ENCODE measurements at regions not wholly inside any gene's neighbourhood (a gene's known extent, or its start where the extent isn't known, plus 50 kb on each side); places are given as distances from the start of the nearest gene placed in this dataset.

- Mint-ChIP-seq H3K27ac (no peak overlapping the region), H3K4me3 (no peak overlapping the region), H3K9me3 (no peaks in the 10 kb centered on the region), H3K36me3 (no peaks in the 10 kb centered on the region), H3K4me1 (peaks cover 2% of the 10 kb centered on the region), H3K27me3 (ENCODE audit: low read depth in 3 of 3) (peaks cover 0 to 2% (median 1%) of the 10 kb centered on the region in 3 donors)
- no peaks in the 10 kb centered on the region for H3K4me1 ChIP-seq (ENCODE audit: control insufficient read depth in 1 of 2, insufficient read depth in 2 of 2, low read length in 2 of 2)
- H3K27ac ChIP-seq (ENCODE audit: low read depth in 1 of 2, low read length in 2 of 2) = no peak overlapping the region
- H2AFZ ChIP-seq (ENCODE audit: insufficient read depth, low read depth, low read length, poor library complexity, severe bottlenecking) = no peak overlapping the region
- no peak overlapping the region for H3K4me2 ChIP-seq (replicated peaks; ENCODE audit: extremely low read depth, low read length, poor library complexity, severe bottlenecking)
- no peak overlapping the region for H3K4me3 ChIP-seq (replicated peaks in 1 of 3; ENCODE audit: low read depth in 2 of 3, low read length in 3 of 3)
- no peaks in the 10 kb centered on the region for H3K9me3 ChIP-seq (replicated peaks in 1 of 2; ENCODE audit: control insufficient read depth in 1 of 2, insufficient read depth in 1 of 2, low read length in 2 of 2)
- no peaks in the 10 kb centered on the region for H3K36me3 ChIP-seq (replicated peaks in 1 of 2; ENCODE audit: control insufficient read depth in 1 of 2, insufficient read depth in 2 of 2, low read length in 2 of 2)
- DNase-seq = no peak
- WGBS (ENCODE audit: insufficient coverage) = no CpG with 5 or more reads among the region's 4 CpGs
- H3K9ac ChIP-seq (ENCODE audit: insufficient read depth, low read length, poor library complexity, severe bottlenecking) = no peak overlapping the region
- no peaks in the 10 kb centered on the region for H4K20me1 ChIP-seq (ENCODE audit: insufficient read depth, low read length)
- H3K27me3 ChIP-seq (ENCODE audit: control insufficient read depth in 2 of 2, insufficient read depth in 2 of 2, low read length in 2 of 2) = no peaks in the 10 kb centered on the region
- TF ChIP-seq, protein P1, sequence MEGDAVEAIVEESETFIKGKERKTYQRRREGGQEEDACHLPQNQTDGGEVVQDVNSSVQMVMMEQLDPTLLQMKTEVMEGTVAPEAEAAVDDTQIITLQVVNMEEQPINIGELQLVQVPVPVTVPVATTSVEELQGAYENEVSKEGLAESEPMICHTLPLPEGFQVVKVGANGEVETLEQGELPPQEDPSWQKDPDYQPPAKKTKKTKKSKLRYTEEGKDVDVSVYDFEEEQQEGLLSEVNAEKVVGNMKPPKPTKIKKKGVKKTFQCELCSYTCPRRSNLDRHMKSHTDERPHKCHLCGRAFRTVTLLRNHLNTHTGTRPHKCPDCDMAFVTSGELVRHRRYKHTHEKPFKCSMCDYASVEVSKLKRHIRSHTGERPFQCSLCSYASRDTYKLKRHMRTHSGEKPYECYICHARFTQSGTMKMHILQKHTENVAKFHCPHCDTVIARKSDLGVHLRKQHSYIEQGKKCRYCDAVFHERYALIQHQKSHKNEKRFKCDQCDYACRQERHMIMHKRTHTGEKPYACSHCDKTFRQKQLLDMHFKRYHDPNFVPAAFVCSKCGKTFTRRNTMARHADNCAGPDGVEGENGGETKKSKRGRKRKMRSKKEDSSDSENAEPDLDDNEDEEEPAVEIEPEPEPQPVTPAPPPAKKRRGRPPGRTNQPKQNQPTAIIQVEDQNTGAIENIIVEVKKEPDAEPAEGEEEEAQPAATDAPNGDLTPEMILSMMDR (IDR thresholded peaks at IDR 0.05) = no peak
- H3K79me2 ChIP-seq (ENCODE audit: insufficient read depth, low read length) = no peaks in the 10 kb centered on the region
- intact Hi-C loops (cut with micrococcal nuclease) = no loop called here
Observed at GRCh38 chr3:125652349-125652748, 57.1 kb upstream of the OSBPL11 start.

DNA sequence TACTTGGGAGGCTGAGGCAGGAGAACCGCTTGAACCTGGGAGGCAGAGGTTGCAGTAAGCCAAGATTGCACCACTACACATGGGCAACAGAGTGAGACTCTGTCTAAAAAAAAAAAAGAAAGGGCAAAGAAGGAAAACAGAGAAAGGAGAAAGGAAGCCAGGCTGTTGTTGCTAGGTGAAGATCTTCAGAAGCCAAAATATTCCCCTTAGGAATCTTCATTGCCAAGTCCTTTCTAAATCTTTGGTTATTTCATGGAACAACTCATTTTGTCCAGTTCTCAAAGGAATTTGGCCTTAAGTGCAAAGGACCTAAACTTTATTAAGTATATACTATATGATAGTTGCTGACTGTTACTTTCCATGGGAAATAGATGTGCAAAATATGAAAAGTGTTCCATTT, 59.2 kb upstream of the OSBPL11 start:
- no peak overlapping the region for H3K27ac ChIP-seq (ENCODE audit: low read depth in 1 of 2, low read length in 2 of 2)
- Mint-ChIP-seq H3K4me3 (no peak overlapping the region), H3K27ac (no peak overlapping the region), H3K4me1 (no peaks in the 10 kb centered on the region), H3K27me3 (ENCODE audit: low read depth in 3 of 3) (peaks cover 0 to 2% (median 0%) of the 10 kb centered on the region in 3 donors), H3K9me3 (no peaks in the 10 kb centered on the region), H3K36me3 (no peaks in the 10 kb centered on the region)
- H3K4me3 ChIP-seq (replicated peaks in 1 of 3; ENCODE audit: low read depth in 2 of 3, low read length in 3 of 3) = no peak overlapping the region
- TF ChIP-seq, protein P1 (IDR thresholded peaks at IDR 0.05) = no peak
- no peak overlapping the region for H2AFZ ChIP-seq (ENCODE audit: insufficient read depth, low read depth, low read length, poor library complexity, severe bottlenecking)
- H3K4me1 ChIP-seq (ENCODE audit: control insufficient read depth in 1 of 2, insufficient read depth in 2 of 2, low read length in 2 of 2) = no peaks in the 10 kb centered on the region
- intact Hi-C loops (cut with micrococcal nuclease) = no loop called here
- H3K36me3 ChIP-seq (replicated peaks in 1 of 2; ENCODE audit: control insufficient read depth in 1 of 2, insufficient read depth in 2 of 2, low read length in 2 of 2) = no peaks in the 10 kb centered on the region
- no peak overlapping the region for H3K9ac ChIP-seq (ENCODE audit: insufficient read depth, low read length, poor library complexity, severe bottlenecking)
- no peaks in the 10 kb centered on the region for H3K79me2 ChIP-seq (ENCODE audit: insufficient read depth, low read length)
- 100% methylated on average over 1 of the region's 1 CpG for WGBS (ENCODE audit: insufficient coverage)
- H3K4me2 ChIP-seq (replicated peaks; ENCODE audit: extremely low read depth, low read length, poor library complexity, severe bottlenecking) = no peak overlapping the region
- H3K27me3 ChIP-seq (ENCODE audit: control insufficient read depth in 2 of 2, insufficient read depth in 2 of 2, low read length in 2 of 2) = no peaks in the 10 kb centered on the region
- DNase-seq = no peak
- no peaks in the 10 kb centered on the region for H4K20me1 ChIP-seq (ENCODE audit: insufficient read depth, low read length)
- no peaks in the 10 kb centered on the region for H3K9me3 ChIP-seq (replicated peaks in 1 of 2; ENCODE audit: control insufficient read depth in 1 of 2, insufficient read depth in 1 of 2, low read length in 2 of 2)
